ENCODE measurements at regions not wholly inside any gene's neighbourhood (a gene's known extent, or its start where the extent isn't known, plus 50 kb on each side); places are given as distances from the start of the nearest gene placed in this dataset.
A peak's percentile ranks its signal among the peaks of the same experiment; 100 is the strongest.
"Not testable (repeated sequence)": the region's sequence is repeated elsewhere in the genome, so short reads cannot be mapped to it uniquely, and the experiment has no call there.

DNA sequence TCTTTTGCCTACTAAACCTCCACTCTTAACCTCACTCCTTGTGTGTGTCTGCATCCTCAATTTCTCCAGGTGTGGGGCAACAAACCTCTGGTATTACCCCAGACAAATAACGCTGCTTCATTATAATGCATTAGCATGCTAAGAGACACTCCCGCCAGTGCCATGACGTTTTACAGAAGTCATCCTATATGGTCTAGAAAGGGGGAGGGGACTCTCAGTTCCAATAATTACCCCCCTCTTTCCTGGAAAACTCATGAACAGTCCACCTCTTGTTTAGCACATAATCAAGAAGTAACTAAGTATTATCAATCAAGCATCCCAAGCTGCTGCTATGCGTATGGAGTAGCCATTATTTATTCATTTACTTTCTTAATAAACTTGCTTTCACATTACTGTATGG lies 364.5 kb downstream of the TYW1 start:
- no peak for DNase-seq

DNA sequence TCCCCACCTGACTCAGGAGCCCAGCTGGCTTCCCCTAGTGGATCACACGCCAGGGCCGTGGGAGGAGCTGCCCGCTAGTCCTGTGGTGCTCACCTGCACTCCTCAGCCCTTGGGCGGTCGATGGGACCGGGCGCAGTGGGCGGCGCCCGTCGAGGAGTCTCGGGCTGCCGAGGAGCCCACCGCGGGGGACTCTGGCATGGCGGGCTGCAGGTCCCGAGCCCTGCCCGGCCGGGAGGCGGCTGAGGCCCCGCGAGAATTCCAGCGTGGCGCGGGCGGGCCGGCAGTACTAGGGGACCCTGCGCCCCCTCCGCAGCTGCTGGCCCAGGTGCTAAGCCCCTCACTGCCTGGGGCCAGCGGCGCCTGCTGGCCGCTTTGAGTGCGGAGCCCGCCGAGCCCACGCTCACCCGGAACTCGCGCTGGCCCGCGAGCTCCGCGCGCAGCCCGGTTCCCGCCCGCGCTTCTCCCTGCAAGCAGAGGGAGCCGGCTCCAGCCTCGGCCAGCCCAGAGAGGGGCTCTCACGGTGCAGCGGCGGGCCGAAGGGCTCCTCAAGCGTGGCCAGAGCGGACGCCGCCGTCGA lies 367.9 kb downstream of the TYW1 start:
- DNase-seq = no peak

DNA sequence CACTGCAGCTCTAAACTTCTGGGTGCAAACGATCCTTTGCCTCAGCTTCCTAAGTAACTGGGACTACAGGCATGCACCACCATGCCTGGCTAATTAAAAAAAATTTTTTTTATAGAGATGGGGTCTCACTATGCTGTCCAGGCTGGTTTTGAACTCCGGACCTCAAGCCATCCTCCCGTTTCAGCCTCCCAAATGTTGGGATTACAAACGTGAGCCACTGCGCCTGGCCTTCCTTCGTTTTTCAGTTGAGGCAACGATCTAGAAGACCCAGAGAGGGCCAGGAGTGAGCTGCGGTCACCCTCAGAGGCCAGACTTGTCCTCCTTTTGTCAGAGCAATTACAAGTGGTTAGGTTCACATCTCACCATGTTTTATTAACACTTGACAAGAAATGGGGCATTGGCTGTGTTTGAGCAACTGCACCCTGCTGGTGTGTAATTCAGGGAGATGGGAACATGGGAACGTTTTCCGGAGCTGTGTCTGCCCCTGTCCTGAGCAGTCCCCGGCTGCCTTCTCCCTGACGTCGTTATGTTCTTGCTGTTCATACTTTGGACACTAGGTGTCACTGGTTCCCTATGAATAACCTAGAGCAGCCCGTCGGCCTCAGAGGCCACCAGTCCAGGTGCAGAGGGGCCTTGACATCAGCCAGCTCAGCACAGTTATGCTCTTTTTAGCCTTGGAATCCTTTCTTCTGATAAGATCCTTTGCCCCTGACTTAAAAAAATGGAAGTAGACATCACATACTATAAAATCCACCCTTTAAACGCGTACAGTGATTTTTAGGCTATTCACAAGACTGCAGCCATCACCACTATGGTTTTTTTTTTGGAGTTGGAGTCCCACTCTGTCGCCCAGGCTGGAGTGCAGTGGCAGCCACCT lies 375.0 kb downstream of the TYW1 start:
- peak; percentile 63 to 72 for DNase-seq

DNA sequence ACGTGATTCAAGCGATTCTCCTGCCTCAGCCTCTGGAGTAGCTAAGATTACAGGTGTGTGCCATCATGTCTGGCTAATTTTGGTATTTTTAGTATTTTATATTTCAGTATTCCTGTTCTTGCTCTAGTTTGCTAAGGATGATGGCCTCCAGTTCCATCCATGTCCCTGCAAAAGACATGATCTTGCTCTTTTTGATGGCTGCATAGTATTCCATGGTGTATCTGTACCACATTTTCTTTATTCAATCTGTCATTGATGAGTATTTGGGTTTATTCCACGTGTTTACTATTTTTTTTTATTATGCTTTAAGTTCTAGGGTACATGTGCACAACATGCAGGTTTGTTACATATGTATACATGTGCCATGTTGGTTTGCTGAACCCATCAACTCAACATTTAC lies 376.8 kb downstream of the TYW1 start:
- not testable (repeated sequence) for DNase-seq

DNA sequence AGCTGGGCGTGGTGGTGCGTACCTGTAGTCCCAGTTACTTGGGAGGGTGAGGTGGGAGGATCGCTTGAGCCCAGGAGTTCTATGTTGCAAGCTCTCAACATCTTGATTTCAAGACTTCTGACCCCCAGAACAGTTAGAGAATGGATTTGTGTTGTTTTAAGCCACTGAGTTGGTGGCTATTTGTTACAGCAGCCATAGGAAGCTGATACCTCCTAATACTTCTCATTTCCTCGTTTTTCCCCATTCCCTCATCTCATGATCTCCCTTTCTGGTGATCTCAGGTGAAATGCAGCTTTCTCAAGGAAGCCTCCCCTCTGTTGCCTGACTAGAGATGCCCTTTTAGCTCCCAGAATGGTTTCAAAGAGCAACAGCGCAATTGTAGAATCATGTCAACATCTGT lies 378.8 kb downstream of the TYW1 start:
- DNase-seq = no peak

DNA sequence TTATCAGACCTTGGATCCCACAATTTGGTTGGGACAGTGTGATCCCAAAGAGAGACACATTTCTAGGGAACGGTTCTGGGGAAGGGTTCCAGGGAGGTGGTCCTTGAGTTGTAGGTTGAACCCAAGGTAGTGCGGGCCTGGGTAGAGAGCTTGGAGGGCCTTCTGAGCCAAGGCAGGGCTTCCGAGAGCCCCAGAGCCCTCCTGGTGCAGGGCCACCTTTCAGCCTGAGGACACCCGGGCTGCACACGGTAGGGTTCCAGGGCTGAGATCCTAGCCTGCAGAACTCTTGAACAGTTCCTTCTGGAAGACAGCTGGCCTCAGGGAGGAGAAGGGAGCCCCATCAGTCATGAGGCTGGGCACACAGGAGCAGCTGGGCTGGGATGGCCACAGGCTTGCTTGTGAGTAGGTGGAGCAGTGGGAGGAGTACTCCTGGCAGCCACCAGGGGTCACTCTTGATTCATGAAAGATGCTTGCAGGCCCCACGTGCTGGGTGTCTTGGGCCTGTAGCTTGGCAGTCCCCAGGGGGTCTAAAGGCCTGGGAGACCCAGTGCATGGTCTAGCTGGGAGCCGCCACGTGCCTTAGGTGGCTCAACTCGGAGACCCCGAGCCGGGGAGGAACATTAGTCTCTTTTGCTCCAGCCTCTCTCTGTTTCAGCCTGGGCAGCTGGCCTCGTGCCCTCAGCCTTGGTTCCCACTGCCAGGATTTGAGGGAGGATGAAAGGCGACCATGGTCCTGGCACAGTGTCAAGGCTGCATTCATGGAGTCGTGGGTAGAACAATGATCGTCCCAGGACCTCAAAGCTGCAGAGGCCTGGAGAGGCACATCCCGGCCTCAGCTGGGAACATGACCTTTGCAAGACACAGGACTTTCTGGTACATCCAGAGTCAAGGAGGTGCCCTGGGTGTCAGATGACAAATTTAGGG lies 381.6 kb downstream of the TYW1 start:
- DNase-seq = peak; percentile 74

DNA sequence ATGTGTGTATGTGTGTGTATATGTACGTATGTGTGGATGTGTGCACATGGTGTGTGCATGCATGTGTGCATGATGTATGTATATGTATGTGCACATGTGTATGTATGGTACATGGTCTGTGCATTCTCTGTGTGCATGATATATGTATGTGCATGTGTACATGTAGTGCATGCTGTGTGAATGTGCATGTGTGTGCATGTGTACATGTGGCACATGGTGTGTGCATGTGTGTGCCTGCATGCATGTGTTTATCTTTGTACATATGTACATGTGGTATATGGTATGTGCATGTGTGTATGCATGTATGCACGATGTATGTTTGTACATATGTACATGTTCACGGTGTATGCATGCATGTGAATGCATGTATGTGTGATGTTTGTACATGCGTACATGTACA lies 383.7 kb downstream of the TYW1 start:
- no peak for DNase-seq

DNA sequence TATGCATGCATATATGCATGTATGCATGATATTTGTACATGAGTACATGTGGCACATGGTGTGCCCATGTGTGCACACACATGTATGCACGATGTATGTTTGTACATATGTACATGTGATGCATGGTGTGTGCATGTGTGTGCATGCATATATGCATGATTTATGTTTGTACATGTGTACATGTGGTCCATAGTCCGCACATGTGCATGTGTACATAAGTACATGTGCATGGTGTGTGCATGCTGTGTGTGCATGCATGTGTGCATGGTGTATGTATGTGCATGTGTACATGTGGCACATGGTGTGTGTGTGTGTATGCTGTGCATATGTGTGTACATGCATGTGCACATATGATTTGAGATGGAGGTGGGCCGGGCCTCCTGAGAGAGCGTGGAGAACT lies 384.2 kb downstream of the TYW1 start:
- DNase-seq = no peak

DNA sequence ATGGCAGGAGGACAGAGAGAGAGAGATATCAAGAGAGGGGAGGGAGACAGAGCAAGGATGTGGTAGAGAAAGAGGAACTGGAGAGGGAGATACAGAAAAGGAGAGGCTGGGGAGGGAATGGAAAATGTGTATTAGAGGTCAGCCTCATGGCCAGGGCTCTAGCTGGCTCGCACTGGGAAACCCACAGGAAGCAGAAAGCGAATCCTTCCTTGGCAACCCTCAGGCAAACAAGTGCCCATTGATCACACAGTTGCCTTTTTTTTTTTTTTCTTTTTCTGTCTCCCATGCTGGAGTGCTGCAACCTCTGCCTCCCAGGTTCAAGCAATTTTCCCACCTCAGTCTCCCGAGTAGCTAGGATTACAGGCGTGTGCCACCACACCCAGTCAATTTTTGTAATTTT lies 391.2 kb downstream of the TYW1 start:
- DNase-seq = no peak

DNA sequence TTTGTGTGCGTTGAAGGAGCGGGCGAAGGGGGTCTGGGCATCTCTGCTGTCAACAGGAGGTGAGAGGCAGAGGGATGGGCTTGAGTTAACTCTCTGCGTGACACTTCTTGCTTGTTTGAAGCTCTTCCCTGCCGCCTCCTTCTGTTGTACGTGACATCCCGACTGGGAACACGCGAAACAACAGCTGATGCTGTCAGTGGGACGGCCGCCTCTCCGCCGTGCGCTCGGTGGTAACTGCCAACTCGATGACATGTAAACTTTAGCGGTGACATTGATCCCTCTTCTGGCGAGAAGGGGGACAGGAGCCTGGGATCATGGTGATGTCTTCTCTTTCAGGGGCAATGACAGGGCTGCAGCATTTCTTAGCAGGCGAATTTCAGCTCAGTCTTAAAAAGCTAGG lies 394.5 kb downstream of the TYW1 start:
- no peak for DNase-seq

DNA sequence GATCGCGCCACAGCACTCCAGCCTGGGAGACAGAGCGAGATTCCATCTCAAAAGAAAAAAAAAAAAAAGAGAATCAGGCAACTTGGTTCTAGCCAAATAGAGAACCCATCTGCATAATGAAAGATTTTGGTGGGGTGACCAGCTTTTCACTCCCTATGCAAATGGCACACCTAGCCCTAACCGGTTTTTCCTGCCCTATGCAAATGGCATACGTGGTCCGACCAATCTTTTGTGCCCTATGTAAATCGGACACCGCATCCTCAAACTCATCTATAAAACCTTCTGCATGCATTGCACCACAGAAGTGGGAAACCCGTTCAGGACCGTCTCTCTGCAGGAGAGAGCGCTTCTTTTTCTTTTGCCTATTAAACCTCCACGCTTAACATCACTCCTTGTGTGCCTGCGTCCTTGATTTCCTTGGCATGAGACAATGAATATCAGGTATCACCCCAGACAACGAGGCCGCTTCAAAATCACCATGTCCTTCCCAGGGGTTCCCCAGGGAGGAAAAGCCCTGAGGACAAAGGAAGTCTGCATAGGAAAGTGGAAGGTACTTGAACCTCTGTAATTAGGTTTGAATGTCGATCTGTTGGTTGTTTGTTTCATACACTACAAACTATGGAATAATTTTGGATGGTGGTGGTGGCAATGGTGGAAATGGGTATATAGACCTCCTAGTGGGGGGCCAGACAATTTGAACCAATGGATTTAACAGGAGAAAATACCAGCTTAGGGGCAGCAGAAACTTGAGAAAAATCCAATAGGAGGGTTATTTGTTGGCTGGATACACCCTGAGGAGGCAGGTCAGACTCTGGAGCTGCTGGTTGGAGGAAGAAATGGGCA lies 396.2 kb downstream of the TYW1 start:
- DNase-seq = no peak

DNA sequence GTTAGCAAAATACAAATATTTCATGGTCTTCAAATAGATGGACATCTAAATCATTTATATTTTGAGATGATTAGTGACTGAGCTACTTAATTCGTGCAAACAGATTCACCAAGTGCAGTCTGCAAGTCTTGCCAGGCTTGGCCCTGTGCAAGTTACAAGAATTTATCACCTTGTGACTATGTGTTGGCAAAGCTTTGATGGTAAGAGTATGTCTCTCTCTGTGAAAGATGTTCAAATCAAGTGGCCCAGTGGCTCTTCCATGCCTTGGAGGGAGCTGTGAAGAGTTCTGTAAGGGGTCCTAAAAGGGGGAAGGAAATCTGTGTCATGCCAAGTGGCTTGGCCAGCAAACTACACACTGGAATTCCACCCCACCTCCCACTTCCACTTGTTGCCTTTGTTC lies 397.3 kb downstream of the TYW1 start:
- no peak for DNase-seq

DNA sequence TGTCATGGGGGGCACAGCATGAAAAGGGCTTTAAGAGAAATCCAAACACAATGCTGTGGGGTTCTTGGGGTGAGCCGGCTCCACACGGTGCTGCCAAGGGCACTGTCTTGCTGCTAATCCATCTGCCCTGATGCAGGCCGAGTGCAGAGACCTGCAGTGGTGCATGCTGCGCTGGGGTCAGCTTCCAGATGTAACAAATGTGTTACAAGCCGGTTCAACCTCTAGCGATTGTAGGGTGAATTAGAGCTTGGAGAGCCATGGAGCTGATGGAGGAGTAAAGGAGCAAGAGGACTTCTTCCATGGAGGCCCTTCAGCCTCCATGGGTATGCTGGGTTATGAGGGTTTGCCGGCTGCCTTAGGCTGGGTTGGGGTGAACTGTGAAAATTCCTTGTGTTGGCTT lies 402.3 kb downstream of the TYW1 start:
- DNase-seq = no peak

DNA sequence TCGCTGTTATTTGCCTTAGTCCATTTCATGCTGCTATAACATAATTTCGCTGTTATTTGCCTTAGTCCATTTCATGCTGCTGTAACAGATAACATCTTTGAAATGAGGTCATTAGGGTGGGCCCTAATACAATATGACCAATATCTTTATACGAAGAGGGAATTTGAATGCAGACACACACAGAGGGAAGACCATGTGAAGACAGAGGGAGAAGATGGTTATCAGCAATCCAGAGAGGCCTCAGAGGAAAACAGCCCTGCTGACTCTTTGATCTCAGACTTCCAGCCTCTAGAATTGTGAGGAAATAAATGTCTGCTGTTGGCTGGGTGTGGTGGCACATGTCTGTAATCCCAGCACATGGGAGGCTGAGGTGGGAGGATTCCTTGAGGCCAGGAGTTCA lies 404.9 kb downstream of the TYW1 start:
- no peak for DNase-seq

DNA sequence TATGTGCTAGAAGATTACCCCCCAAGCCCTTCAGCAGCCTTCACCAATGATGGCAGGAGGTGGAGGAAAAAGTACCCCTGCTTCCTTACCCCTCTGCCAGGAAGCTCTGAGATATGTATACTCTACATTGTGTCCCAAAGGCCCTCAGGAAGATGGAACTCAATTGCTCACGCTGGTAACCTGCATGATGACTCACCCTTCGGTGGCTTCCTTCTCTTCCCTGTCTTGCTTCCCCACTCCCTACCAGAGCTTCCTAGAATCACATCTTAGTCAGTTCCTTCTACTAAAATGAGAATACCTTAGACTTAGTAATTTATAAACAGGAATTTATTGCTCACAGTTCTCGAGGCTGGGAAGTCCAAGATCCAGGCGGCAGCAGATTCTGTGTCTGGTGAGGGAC lies 405.6 kb downstream of the TYW1 start:
- DNase-seq = no peak

DNA sequence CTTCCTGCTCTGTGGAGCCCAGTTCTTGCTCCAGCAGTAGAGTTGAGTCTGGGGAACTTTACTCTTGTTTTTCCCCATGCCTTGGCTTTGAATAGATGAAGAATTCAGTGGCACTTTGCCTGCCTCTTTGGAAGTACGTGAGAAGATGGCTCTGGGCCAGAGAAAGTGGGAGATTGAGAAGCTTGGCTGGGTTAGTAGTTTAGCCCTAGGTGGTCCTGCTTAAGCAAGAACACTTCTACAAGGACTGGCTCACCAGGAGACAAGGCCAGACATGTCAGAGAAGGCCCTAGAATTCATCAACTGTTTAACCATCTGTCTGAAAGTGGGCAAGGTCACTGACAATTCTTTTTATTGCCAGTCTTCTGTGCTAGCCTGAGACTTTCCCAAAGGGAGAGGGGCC lies 410.3 kb downstream of the TYW1 start:
- DNase-seq = no peak

DNA sequence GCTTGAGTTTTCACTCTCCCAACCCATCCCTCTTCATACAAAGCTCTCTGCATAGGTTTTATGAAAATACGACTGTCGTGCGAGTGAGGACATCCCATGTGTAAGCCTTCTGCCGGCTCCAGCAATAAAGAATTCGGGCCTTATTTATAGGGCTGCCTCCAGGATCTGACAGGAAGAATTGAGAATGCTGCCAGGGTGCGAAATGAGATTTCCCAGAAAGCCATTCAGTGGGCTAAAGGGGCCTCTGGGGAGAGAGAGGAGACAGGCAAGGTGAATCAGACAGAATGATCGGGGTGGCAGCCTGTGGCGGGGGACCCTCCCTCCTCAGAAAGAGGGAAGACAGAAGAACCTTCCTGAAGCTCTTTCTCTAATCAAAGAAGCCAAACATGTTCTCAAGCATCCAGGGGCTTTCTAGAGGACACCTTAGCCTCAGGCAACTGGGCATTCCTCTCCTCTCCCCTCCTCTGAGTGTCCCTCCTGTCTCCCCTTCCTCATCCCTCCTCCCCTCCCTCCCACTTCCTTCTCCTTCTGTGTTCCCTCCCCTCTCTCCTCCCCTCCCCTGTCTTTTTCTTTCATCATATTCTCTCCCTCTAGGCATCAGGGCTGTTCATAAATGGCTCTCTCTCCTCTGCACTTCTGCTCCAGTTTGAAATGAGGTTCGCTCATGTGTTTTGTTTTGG lies 410.9 kb downstream of the TYW1 start:
- no peak for DNase-seq

DNA sequence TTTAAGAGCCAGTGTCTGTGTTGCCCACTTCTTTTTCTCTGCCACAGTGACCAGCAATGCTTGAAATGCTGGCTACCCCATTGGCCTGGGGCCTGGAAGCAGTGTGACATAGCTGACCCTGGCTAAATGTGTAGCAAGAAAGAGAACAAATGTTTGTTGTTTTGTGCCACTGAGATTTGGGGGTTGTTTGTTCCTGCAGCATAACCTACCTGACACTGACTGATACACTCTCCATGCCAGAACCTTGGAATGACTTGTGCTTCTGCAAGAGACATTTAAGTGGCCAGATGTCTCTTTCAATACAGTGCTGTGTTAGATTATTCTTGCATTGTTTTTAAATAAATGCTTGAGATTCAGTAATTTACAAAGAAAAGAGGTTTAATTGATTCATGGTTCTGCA lies 411.5 kb downstream of the TYW1 start:
- no peak for DNase-seq

DNA sequence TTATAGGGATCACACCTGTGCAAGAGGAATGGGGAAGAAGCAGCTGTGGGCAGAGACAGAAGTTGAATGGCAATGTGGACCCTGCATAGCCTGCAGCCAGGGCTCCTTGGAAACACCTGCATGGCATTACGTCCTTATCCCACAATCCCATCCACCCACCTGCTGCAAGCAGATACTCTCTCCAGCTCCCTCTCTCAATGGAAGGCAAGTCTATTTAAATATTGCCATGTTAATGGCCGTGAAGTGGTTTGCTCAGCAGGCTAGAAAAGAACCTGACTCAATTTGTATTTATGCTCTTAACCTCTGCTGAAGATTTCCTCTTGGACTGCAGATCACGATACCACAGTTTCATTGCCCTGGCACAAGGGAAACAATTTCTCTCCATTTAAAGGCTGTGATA lies 417.0 kb downstream of the TYW1 start:
- no peak for DNase-seq

DNA sequence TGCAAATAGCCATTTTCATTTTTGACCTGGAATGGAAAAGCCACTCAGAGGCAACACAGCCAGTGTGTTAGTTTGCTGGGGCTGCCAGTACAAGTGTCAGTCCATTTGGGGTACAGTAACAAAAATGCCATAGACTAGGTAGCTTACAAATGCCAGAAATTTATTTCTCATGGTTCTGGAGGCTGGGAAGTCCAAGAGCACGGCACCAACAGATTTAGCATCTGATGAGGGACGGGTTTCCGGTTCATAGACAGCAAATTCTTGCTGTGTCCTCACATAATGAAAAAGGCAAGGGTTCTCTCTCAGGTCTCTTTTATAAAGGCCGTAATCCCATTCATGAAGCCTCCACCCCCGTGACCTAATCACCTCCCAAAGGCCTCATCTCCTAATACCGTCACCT lies 418.2 kb downstream of the TYW1 start:
- DNase-seq = no peak

DNA sequence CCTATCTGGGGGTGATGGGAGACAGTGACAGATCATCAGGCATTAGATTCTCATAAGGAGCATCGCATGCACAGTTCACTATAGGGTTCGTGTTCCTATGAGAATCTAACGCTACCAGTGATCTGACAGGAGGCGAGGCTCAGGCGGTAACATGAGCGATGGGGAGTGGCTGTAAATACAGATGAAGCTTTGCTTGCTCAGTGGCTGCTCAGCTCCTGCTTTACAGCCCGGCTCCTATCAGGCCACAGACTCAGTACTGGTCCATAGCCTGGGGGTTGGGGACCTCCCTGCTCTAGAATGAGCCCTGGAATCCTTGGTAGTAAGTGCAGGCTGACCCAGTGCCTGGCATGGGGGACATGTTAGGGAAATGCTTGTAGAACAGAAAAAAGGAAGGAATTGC lies 426.0 kb downstream of the TYW1 start:
- no peak for DNase-seq

DNA sequence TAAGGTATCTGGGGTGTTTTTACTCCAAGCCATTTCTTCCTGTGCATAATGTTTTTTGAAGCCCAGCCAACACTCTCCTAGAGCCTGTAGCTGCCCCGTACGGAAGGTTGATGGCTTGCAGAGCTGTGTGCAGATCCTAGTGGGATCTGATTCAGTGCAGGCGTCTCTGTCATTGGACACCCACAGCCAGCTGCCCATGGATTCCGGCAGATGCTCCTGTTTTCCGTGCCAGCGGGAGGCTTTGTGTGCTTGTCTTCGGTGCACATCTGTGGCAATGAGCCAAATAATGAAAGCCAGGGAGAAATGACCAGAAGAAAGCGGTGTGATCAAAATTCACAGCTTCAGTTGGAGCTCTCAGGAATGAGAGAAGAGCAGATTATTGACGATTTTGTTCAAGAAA lies 426.4 kb downstream of the TYW1 start:
- no peak for DNase-seq

Data from Kasumi-1 (cell line).